WTC11 (cell line): ENCODE measurements at regions not wholly inside any gene's neighbourhood (a gene's known extent, or its start where the extent isn't known, plus 50 kb on each side); places are given as distances from the start of the nearest gene placed in this dataset.

Experiments used
- MAX ChIP-seq: sonication (generic); formaldehyde crosslinking; IDR thresholded peaks from 2 replicates; pipeline ENCODE4 v1.8.0; 2022; ENCODE audit warnings: mild to moderate bottlenecking, missing genetic modification reagents
- NFATC4 ChIP-seq: fragments of 250-450 bp; sonication (Bioruptor Pico); IDR thresholded peaks from 2 replicates; pipeline ENCODE4 v1.9.0; 2021; ENCODE audit warnings: mild to moderate bottlenecking
- NFYB ChIP-seq: sonication (generic); formaldehyde crosslinking; conservative IDR thresholded peaks from 2 replicates; pipeline ENCODE4 v1.8.0; 2022; ENCODE audit warnings: low read depth, missing genetic modification reagents
- TCF7 ChIP-seq: sonication (generic); formaldehyde crosslinking; IDR thresholded peaks from 2 replicates; pipeline ENCODE4 v1.8.0; 2022; ENCODE audit warnings: mild to moderate bottlenecking, low read depth, missing genetic modification reagents, moderate library complexity
- USF1 ChIP-seq: sonication (generic); formaldehyde crosslinking; IDR thresholded peaks from 2 replicates; pipeline ENCODE4 v1.8.0; 2022; ENCODE audit warnings: mild to moderate bottlenecking, missing genetic modification reagents
- ZBTB21 ChIP-seq: sonication (generic); formaldehyde crosslinking; IDR thresholded peaks from 2 replicates; pipeline ENCODE4 v1.8.1; 2023; ENCODE audit warnings: mild to moderate bottlenecking, missing genetic modification reagents, borderline replicate concordance
- ZNF281 ChIP-seq: sonication (generic); formaldehyde crosslinking; IDR thresholded peaks from 2 replicates; pipeline ENCODE4 v1.8.0; 2023; ENCODE audit warnings: mild to moderate bottlenecking, missing genetic modification reagents
- TF ChIP-seq, protein P1 (sequence below): sonication (generic); formaldehyde crosslinking; IDR thresholded peaks from 2 replicates; pipeline ENCODE4 v1.8.0; 2023; ENCODE audit warnings: missing genetic modification reagents
- TF ChIP-seq, protein P2 (sequence below): fragments of 200-600 bp; IDR thresholded peaks from 2 replicates; pipeline ENCODE4 v1.8.0; 2022; ENCODE audit warnings: antibody characterized with exemption

GRCh38 chr4:32436816-32437215 lies 1716.6 kb downstream of the PCDH7 start:
- TF ChIP-seq MAX (CRISPR knock-in tag) (no peak), USF1 (CRISPR knock-in tag) (no peak), NFATC4 (no peak), ZNF281 (CRISPR knock-in tag) (no peak), TCF7 (CRISPR knock-in tag) (no peak), NFYB (CRISPR knock-in tag) (no peak), ZBTB21 (CRISPR knock-in tag) (no peak)
- TF ChIP-seq, protein P1, sequence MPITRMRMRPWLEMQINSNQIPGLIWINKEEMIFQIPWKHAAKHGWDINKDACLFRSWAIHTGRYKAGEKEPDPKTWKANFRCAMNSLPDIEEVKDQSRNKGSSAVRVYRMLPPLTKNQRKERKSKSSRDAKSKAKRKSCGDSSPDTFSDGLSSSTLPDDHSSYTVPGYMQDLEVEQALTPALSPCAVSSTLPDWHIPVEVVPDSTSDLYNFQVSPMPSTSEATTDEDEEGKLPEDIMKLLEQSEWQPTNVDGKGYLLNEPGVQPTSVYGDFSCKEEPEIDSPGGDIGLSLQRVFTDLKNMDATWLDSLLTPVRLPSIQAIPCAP (CRISPR knock-in tag): no peak
- TF ChIP-seq, protein P2, sequence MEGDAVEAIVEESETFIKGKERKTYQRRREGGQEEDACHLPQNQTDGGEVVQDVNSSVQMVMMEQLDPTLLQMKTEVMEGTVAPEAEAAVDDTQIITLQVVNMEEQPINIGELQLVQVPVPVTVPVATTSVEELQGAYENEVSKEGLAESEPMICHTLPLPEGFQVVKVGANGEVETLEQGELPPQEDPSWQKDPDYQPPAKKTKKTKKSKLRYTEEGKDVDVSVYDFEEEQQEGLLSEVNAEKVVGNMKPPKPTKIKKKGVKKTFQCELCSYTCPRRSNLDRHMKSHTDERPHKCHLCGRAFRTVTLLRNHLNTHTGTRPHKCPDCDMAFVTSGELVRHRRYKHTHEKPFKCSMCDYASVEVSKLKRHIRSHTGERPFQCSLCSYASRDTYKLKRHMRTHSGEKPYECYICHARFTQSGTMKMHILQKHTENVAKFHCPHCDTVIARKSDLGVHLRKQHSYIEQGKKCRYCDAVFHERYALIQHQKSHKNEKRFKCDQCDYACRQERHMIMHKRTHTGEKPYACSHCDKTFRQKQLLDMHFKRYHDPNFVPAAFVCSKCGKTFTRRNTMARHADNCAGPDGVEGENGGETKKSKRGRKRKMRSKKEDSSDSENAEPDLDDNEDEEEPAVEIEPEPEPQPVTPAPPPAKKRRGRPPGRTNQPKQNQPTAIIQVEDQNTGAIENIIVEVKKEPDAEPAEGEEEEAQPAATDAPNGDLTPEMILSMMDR: no peak
